Endodermal cell (in vitro differentiated cells): ENCODE measurements at regions not wholly inside any gene's neighbourhood (a gene's known extent, or its start where the extent isn't known, plus 50 kb on each side); places are given as distances from the start of the nearest gene placed in this dataset.
"Not testable (repeated sequence)": the region's sequence is repeated elsewhere in the genome, so short reads cannot be mapped to it uniquely, and the experiment has no call there.

ENCODE experiments used
- DNase-seq: peaks from one replicate; pipeline ENCODE4 v3.0.0-alpha.2; 2017
- H3K27ac ChIP-seq: 2 replicates; pipeline ENCODE4 v1.5.1; 2013; ENCODE audit warnings: mild to moderate bottlenecking, low read depth, low read length, moderate library complexity
- H3K27me3 ChIP-seq: 2 replicates; pipeline ENCODE4 v1.6.1; 2013; ENCODE audit warnings: mild to moderate bottlenecking, low read length, moderate library complexity; ENCODE audit not compliant: insufficient read depth, control insufficient read depth, poor library complexity, severe bottlenecking
- H3K36me3 ChIP-seq: 2 replicates; pipeline ENCODE4 v1.7.0; 2013; ENCODE audit warnings: mild to moderate bottlenecking, low read length, moderate library complexity; ENCODE audit not compliant: control insufficient read depth, insufficient read depth
- H3K4me1 ChIP-seq: one replicate; pipeline ENCODE4 v1.7.0; 2013; ENCODE audit warnings: low read length; ENCODE audit not compliant: control insufficient read depth, insufficient read depth
- H3K4me3 ChIP-seq: 2 replicates; pipeline ENCODE4 v1.5.1; 2013; ENCODE audit warnings: mild to moderate bottlenecking, low read length, moderate library complexity
- H3K9ac ChIP-seq: 2 replicates; pipeline ENCODE4 v1.6.1; 2013; ENCODE audit warnings: mild to moderate bottlenecking, low read length, moderate library complexity; ENCODE audit not compliant: poor library complexity, severe bottlenecking; ENCODE audit errors: extremely low read depth
- H3K9me3 ChIP-seq: 2 replicates; pipeline ENCODE4 v1.6.1; 2013; ENCODE audit warnings: mild to moderate bottlenecking, low read length, moderate library complexity; ENCODE audit not compliant: control insufficient read depth
- H3K27ac Mint-ChIP-seq: 2 replicates; pipeline ENCODE4 v1.8.0; 2020; ENCODE audit warnings: mixed read lengths
- H3K27me3 Mint-ChIP-seq: 2 replicates; pipeline ENCODE4 v1.8.0; 2021; ENCODE audit warnings: mild to moderate bottlenecking, mixed read lengths; ENCODE audit not compliant: insufficient read depth
- H3K36me3 Mint-ChIP-seq: 2 replicates; pipeline ENCODE4 v1.8.0; 2020; ENCODE audit warnings: low read depth, mixed read lengths
- H3K4me1 Mint-ChIP-seq: 2 replicates; pipeline ENCODE4 v1.8.0; 2020; ENCODE audit warnings: mixed read lengths
- H3K4me3 Mint-ChIP-seq: 2 replicates; pipeline ENCODE4 v1.8.0; 2020; ENCODE audit warnings: mild to moderate bottlenecking, moderate library complexity, mixed read lengths
- H3K9me3 Mint-ChIP-seq: 2 replicates; pipeline ENCODE4 v1.8.0; 2020; ENCODE audit warnings: mild to moderate bottlenecking, mixed read lengths
- CTCF ChIP-seq: fragments of 200-600 bp; sonication (generic); conservative IDR thresholded peaks from 2 replicates; pipeline ENCODE4 v1.5.0; 2021; ENCODE audit warnings: antibody characterized with exemption, mild to moderate bottlenecking
- WGBS, 2 experiments: methylation state at CpG; one replicate each; pipeline versions ENCODE4 v1.1.5 to v1.1.7; 2013; ENCODE audit warnings: missing lambda C conversion rate in 2 of 2, mixed read lengths in 1 of 2; ENCODE audit not compliant: insufficient coverage in 1 of 2, insufficient read length in 1 of 2; 5-methylcytosine and 5-hydroxymethylcytosine counted together

DNA sequence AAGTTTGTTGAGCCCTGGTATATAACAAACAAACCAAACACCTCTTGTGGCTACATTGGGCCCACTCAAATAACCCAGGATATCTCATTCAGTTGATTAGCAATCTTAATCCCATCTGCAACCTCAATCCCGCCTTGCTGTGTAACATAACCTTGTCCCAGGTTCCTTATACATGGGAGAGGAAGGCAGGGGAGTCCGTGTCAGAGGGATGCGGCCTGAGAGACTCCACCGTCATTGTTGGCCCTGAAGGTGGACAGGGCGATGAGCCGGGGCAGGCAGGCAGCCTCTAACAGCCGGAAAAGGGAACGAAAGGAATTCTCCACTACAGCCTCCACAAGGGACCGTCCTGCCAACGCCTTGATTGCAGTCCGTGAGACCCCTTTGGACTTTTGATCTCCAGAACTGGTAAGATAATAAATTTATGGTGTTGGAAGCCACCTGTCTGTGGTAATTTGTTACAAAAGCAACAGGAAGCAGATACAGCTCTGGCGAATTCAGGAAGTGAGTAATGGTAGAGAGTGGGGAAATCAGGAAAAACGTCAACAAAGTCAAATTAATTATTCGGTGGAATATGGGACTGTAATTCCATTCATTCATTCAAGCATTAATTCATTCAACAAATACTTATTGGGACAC lies 124.5 kb upstream of the SALL4 start:
- no peak overlapping the region for H3K4me3 Mint-ChIP-seq
- peak; percentile 51 for DNase-seq
- no peak for TF ChIP-seq CTCF
- H3K36me3 ChIP-seq = no peaks in the 10 kb centered on the region
- 89 to 93% methylated on average over 6 to 14 of the region's 14 CpGs for WGBS, 2 experiments
- H3K4me3 ChIP-seq = no peak overlapping the region
- no peaks in the 10 kb centered on the region for H3K27me3 ChIP-seq
- no peaks in the 10 kb centered on the region for H3K36me3 Mint-ChIP-seq
- peaks cover 20% of the 10 kb centered on the region for H3K4me1 Mint-ChIP-seq
- no peaks in the 10 kb centered on the region for H3K9me3 ChIP-seq
- no peaks in the 10 kb centered on the region for H3K27me3 Mint-ChIP-seq
- peak overlapping the region; percentile 16 for H3K27ac Mint-ChIP-seq
- H3K4me1 ChIP-seq = no peaks in the 10 kb centered on the region
- H3K9ac ChIP-seq = no peak overlapping the region
- no peak overlapping the region for H3K27ac ChIP-seq
- H3K9me3 Mint-ChIP-seq = peaks cover 2% of the 10 kb centered on the region

- peaks cover 10% of the 10 kb centered on the region for H3K4me1 Mint-ChIP-seq
- no peak overlapping the region for H3K4me3 ChIP-seq
- no peak overlapping the region for H3K27ac ChIP-seq
- H3K27me3 Mint-ChIP-seq = no peaks in the 10 kb centered on the region
- DNase-seq = no peak
- H3K9me3 ChIP-seq = no peaks in the 10 kb centered on the region
- H3K4me1 ChIP-seq = no peaks in the 10 kb centered on the region
- H3K4me3 Mint-ChIP-seq = no peak overlapping the region
- H3K9me3 Mint-ChIP-seq = peaks cover 2% of the 10 kb centered on the region
- H3K36me3 Mint-ChIP-seq = no peaks in the 10 kb centered on the region
- H3K27ac Mint-ChIP-seq = no peak overlapping the region
- no peaks in the 10 kb centered on the region for H3K27me3 ChIP-seq
- no peaks in the 10 kb centered on the region for H3K36me3 ChIP-seq
- H3K9ac ChIP-seq = no peak overlapping the region
- TF ChIP-seq CTCF = no peak
- WGBS, 2 experiments = 95 to 96% methylated on average over 2 to 3 of the region's 3 CpGs
Measured at GRCh38 chr20:51924509-51924908, 122.2 kb upstream of the SALL4 start.

GRCh38 chr20:51923633-51924032 lies 121.3 kb upstream of the SALL4 start:
- Mint-ChIP-seq H3K4me1 (peaks cover 12% of the 10 kb centered on the region), H3K4me3 (no peak overlapping the region), H3K36me3 (no peaks in the 10 kb centered on the region), H3K27ac (no peak overlapping the region), H3K9me3 (peaks cover 2% of the 10 kb centered on the region), H3K27me3 (no peaks in the 10 kb centered on the region)
- no peak overlapping the region for H3K9ac ChIP-seq
- no peak overlapping the region for H3K4me3 ChIP-seq
- H3K36me3 ChIP-seq = no peaks in the 10 kb centered on the region
- no peak for DNase-seq
- no peaks in the 10 kb centered on the region for H3K27me3 ChIP-seq
- no peak for TF ChIP-seq CTCF
- WGBS, 2 experiments = 92% methylated on average over 2 of the region's 2 CpGs; no CpG with 5 or more reads in 1 of the 2 experiments
- no peak overlapping the region for H3K27ac ChIP-seq
- H3K4me1 ChIP-seq = no peaks in the 10 kb centered on the region
- no peaks in the 10 kb centered on the region for H3K9me3 ChIP-seq

DNA sequence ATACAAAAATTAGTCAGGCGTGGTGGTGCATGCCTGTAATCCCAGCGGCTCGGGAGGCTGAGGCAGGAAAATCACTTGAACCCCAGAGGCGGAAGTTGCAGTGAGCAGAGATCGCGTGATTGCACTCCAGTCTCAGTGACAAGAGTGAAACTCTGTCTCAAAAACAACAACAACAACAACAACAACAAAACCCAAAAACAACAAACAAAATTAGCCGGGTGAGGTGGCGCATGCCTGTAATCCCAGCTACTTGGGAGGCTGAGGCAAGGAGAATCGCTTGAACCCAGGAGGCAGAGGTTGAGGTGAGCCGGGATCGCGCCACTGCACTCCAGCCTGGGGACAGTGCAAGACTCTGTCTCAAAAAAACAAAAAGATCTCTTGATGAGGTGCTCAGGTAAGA lies 120.5 kb upstream of the SALL4 start:
- not testable (repeated sequence) for H3K27ac ChIP-seq, H3K36me3 Mint-ChIP-seq, H3K27ac Mint-ChIP-seq, H3K27me3 ChIP-seq, DNase-seq, H3K4me3 Mint-ChIP-seq, H3K4me3 ChIP-seq, H3K9me3 Mint-ChIP-seq, H3K36me3 ChIP-seq, H3K27me3 Mint-ChIP-seq, H3K9me3 ChIP-seq, H3K4me1 ChIP-seq, H3K9ac ChIP-seq
- WGBS, 2 experiments = 88 to 98% methylated on average over 4 to 12 of the region's 12 CpGs
- H3K4me1 Mint-ChIP-seq = peaks cover 21% of the 10 kb centered on the region
